DND-41 (cell line): ENCODE measurements at regions not wholly inside any gene's neighbourhood (a gene's known extent, or its start where the extent isn't known, plus 50 kb on each side); places are given as distances from the start of the nearest gene placed in this dataset.

Experiments used
- ATAC-seq: fragments of 200-7000 bp; cut with Tn5 transposase; 3 replicates; pipeline ENCODE4 v1.9.1; 2021; ENCODE audit warnings: low read depth; ENCODE audit not compliant: insufficient read depth
- DNase-seq: peaks from one replicate; pipeline ENCODE4 v3.0.0-alpha.2; 2020
- H2AFZ ChIP-seq: 2 replicates; pipeline ENCODE4 v1.6.0; 2012; ENCODE audit warnings: low read depth, low read length
- H3K27ac ChIP-seq: 2 replicates; pipeline ENCODE4 v1.5.1; 2012; ENCODE audit warnings: low read length, inconsistent platforms
- H3K27me3 ChIP-seq: fragments of 200-600 bp; sonication (generic); 2 replicates; pipeline ENCODE4 v1.6.0; 2012; ENCODE audit warnings: low read length, mild to moderate bottlenecking, inconsistent platforms; ENCODE audit not compliant: insufficient read depth, poor library complexity
- H3K36me3 ChIP-seq: 2 replicates; pipeline ENCODE4 v1.5.1; 2012; ENCODE audit warnings: low read length, inconsistent platforms; ENCODE audit not compliant: insufficient read depth
- H3K4me1 ChIP-seq: 2 replicates; pipeline ENCODE4 v1.5.1; 2012; ENCODE audit warnings: mild to moderate bottlenecking, low read length; ENCODE audit not compliant: insufficient read depth
- H3K4me2 ChIP-seq: 2 replicates; pipeline ENCODE4 v1.6.0; 2012; ENCODE audit warnings: mild to moderate bottlenecking, moderate library complexity, low read length, inconsistent platforms; ENCODE audit not compliant: insufficient read depth
- H3K4me3 ChIP-seq, 2 experiments: fragments of 200-600 bp in 1 of 2; shearing (Covaris generic) in 1 of 2; 2 replicates each; pipeline ENCODE4 v1.5.1; 2012 to 2016; ENCODE audit warnings: inconsistent platforms in 2 of 2, low read length in 2 of 2, mild to moderate bottlenecking in 2 of 2, low read depth in 1 of 2, moderate library complexity in 1 of 2
- H3K79me2 ChIP-seq: 2 replicates; pipeline ENCODE4 v1.6.0; 2012; ENCODE audit warnings: low read length, inconsistent platforms; ENCODE audit not compliant: insufficient read depth
- H3K9ac ChIP-seq: 2 replicates; pipeline ENCODE4 v1.6.0; 2012; ENCODE audit warnings: low read depth, mild to moderate bottlenecking, inconsistent platforms, low read length, moderate library complexity
- H3K9me3 ChIP-seq: 2 replicates; pipeline ENCODE4 v1.5.1; 2012; ENCODE audit warnings: low read length, moderate library complexity, mild to moderate bottlenecking, inconsistent platforms; ENCODE audit not compliant: insufficient read depth, severe bottlenecking
- H4K20me1 ChIP-seq: 2 replicates; pipeline ENCODE4 v1.6.0; 2012; ENCODE audit warnings: low read length; ENCODE audit not compliant: insufficient read depth
- EZH2 ChIP-seq: IDR thresholded peaks from 3 replicates; pipeline ENCODE4 v1.6.1; 2012; ENCODE audit warnings: borderline replicate concordance, low read depth, mild to moderate bottlenecking, moderate library complexity, low read length, inconsistent platforms; ENCODE audit not compliant: severe bottlenecking
- TF ChIP-seq, protein P1 (sequence below): IDR thresholded peaks from 2 replicates; pipeline ENCODE4 v1.5.1; 2012; ENCODE audit warnings: borderline replicate concordance, low read length, moderate library complexity, mild to moderate bottlenecking; ENCODE audit not compliant: poor library complexity, severe bottlenecking; ENCODE audit errors: extremely low read depth

DNA sequence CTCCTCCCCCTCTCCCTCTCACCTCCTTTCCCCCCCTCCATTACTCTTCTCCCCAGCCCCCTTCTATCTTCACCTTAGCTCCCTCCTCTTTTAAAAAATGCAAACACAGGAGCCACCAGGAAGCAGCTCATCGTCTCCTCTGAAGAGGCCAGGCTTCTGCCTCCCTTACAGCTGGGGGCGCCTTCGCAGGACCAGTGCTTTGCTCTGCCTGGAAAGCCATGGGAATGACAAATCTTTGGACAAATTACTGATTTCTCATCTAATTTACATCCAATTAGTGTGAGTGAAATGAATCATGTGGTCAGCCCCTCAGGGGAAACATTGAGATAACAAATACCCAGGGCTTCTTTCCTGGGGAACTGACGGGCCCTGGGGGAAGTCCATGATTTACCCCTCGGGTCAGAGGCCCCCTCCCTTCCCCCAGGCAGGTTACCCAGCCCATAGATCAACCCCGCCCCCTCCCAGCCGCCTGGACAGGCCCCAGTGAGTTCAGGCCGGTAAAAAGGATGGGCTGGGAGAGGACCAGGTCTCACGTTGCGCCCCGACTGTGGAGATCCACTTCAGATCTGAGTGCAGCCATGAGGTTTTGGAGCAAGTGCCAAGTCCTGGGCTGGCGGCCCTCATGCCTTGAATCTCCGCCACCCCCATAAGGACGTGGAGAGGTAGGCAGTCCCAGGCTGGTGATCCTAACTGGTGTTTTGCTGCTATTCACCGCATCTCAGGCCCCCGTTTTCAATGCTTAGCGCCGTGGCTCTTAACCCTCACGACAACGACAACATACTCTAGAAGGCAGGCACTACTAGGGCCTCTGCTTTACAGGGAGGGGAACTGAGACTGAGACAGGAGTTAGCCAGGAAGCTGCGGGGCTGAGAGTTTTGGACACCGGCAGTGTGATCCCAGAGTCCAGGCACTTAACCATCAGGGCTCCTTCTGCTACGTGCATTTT is 300.8 kb downstream of the RRAGC start:
- Histone ChIP-seq H3K4me2 (peak overlapping the region; percentile 63), H3K27ac (no peak overlapping the region), H3K4me1 (peaks cover 24% of the 10 kb centered on the region), H4K20me1 (peaks cover 62% of the 10 kb centered on the region), H3K27me3 (peaks cover 55% of the 10 kb centered on the region), H3K36me3 (no peaks in the 10 kb centered on the region), H3K4me3 (peak overlapping the region in 1 of 2 experiments; percentile 13; a peak in 2 of 4 replicates), H3K9me3 (no peaks in the 10 kb centered on the region), H2AFZ (no peak overlapping the region), H3K79me2 (no peaks in the 10 kb centered on the region), H3K9ac (no peak overlapping the region)
- ATAC-seq (peak; percentile 36), DNase-seq (no peak)
- TF ChIP-seq, protein P1, sequence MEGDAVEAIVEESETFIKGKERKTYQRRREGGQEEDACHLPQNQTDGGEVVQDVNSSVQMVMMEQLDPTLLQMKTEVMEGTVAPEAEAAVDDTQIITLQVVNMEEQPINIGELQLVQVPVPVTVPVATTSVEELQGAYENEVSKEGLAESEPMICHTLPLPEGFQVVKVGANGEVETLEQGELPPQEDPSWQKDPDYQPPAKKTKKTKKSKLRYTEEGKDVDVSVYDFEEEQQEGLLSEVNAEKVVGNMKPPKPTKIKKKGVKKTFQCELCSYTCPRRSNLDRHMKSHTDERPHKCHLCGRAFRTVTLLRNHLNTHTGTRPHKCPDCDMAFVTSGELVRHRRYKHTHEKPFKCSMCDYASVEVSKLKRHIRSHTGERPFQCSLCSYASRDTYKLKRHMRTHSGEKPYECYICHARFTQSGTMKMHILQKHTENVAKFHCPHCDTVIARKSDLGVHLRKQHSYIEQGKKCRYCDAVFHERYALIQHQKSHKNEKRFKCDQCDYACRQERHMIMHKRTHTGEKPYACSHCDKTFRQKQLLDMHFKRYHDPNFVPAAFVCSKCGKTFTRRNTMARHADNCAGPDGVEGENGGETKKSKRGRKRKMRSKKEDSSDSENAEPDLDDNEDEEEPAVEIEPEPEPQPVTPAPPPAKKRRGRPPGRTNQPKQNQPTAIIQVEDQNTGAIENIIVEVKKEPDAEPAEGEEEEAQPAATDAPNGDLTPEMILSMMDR, result no peak
- TF ChIP-seq EZH2, result no peak

DNA sequence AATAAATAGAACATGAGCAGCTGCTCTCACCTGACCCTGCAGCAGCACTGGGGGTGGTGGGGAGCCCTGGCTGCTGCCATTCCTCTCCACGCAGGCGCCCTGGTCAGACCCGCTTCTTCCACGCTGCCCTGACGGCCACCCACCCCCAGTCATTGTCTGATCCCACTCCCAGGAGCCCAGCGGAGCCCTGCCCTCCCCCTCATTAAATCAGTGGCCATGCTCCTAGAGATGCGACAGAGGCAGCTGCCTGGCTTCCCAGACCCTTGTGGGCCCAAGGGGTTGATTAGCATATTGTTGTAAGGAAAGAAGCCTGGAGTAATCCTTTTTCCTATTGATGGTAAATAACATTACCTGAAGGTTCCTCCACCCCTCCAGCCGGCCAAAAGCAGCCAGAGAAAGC is 301.5 kb downstream of the RRAGC start:
- H2AFZ ChIP-seq, result no peak overlapping the region
- H3K79me2 ChIP-seq, result no peaks in the 10 kb centered on the region
- no peaks in the 10 kb centered on the region for H3K36me3 ChIP-seq
- H3K4me1 ChIP-seq, result peaks cover 24% of the 10 kb centered on the region
- H3K9ac ChIP-seq, result no peak overlapping the region
- no peak for DNase-seq
- no peak overlapping the region for H3K4me2 ChIP-seq
- H3K27me3 ChIP-seq, result peaks cover 53% of the 10 kb centered on the region
- H3K4me3 ChIP-seq, result no peak overlapping the region
- H3K27ac ChIP-seq, result no peak overlapping the region
- TF ChIP-seq EZH2, result no peak
- TF ChIP-seq, protein P1, result no peak
- H4K20me1 ChIP-seq, result peaks cover 57% of the 10 kb centered on the region
- no peak for ATAC-seq
- no peaks in the 10 kb centered on the region for H3K9me3 ChIP-seq

DNA sequence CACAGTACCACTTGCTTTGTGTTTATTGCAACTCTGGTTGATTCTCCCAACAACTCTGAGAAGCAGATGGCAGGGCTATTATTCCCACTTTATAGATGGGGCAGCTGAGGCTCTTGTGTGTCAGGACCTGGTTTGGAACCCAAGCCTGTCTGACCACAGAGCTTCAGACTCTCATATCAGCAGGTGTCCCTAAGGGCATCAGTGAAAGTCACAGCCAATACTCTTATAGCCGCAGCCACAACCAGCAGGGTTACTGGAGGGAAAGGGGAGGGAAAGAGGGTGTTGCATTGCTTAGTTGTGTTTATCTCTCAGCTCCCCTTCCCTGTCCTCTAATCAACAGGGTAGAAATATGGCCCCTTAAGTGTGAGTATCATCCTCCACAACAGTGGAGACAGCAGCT is 304.0 kb downstream of the RRAGC start:
- TF ChIP-seq, protein P1, result no peak
- no peak for TF ChIP-seq EZH2
- Histone ChIP-seq H3K27me3 (peaks cover 57% of the 10 kb centered on the region), H3K36me3 (no peaks in the 10 kb centered on the region), H3K4me2 (no peak overlapping the region), H3K27ac (no peak overlapping the region), H2AFZ (no peak overlapping the region), H3K4me1 (peaks cover 16% of the 10 kb centered on the region), H3K79me2 (no peaks in the 10 kb centered on the region), H3K4me3 (no peak overlapping the region), H4K20me1 (peaks cover 49% of the 10 kb centered on the region), H3K9ac (no peak overlapping the region), H3K9me3 (no peaks in the 10 kb centered on the region)
- ATAC-seq, result no peak
- no peak for DNase-seq
